HG03558 (cell line): ENCODE measurements at regions not wholly inside any gene's neighbourhood (a gene's known extent, or its start where the extent isn't known, plus 50 kb on each side); places are given as distances from the start of the nearest gene placed in this dataset.
A peak's percentile ranks its signal among the peaks of the same experiment; 100 is the strongest.

Experiments
- ATAC-seq: cut with Tn5 transposase; IDR thresholded peaks from one replicate; pipeline ENCODE4 v1.9.1; 2021; ENCODE audit warnings: moderate number of reproducible peaks; ENCODE audit not compliant: unreplicated experiment; ENCODE audit errors: extremely low read depth

DNA sequence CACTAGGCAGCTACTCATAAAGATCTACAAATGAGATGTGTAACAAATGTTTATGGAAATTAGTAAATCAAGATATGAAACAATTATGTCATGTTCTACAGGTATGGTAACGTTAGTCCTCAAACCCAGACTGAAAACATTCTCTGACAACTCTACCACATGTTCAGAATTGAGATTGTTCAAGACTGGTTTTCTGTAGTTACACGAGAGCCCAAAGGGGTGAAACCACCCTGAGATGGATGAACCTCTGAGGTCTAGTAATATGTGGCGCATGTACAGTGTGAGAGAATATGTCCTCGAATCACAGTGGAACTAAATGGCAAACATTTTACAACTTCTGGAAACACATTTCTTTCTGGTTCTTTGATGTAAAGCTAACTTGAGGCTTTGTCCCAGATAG lies 614.3 kb downstream of the ZEB2 start:
- no peak for ATAC-seq

DNA sequence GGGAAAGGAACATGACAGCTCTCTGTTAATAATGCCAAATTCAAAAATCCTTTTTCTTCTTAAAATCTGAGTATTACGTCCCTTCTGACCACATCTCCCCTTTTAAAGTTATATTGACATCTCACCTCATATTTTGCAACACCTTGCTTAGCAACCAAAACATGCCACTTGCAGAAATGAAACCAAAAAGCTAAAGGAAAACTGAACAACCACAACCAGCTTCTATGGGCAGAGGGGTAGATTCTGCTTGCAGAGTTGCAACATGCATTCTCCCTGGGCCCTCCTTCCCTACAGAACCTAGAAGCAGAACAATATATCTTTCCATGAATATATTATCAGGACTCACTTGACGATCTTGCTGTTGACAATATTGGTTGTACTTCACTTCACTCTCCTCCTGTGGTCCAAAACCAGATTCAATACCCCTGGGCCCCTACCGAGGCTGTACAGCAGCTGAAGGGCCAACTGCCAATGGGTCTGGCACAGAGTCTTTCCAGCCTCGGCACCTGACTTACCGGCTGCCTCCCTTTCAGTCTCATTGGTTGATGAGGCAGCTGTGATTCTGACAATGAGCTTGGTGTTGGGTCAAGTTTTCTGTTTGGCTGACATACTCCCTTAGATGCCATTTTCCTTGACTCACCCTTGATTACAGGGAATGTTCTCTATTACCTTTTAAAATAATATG lies 616.6 kb downstream of the ZEB2 start:
- no peak for ATAC-seq

DNA sequence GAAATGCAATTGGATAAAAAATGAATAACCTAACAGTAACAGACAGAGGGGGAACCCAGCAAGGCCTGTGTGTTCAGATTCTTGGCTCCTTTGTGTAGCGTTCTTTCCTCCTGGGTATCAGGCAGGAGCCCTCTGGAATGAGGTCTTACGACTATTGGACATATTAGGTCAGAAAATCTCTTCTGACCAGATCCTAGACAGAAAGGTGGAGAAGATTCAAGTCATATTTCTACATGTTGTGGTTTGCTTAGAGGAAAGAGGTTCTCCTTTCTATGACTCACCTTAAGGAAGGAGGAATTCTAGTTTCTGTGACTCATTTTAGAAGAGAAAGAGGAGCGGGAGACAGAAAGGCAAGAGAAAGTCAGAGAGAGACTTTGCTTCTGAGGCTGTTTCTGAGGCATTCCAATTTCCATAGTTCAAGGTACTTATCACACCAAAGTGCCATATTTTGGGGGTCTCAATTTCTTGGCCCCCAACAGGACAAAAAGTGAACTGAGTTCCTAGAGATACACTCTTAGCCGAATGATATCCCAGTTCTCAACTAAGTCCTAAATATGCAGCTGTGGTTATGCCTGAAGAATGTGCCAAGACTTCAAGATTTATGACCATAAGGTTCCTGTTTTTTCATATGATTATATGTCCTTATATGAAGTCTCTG lies 618.6 kb downstream of the ZEB2 start:
- ATAC-seq = peak; percentile 65

DNA sequence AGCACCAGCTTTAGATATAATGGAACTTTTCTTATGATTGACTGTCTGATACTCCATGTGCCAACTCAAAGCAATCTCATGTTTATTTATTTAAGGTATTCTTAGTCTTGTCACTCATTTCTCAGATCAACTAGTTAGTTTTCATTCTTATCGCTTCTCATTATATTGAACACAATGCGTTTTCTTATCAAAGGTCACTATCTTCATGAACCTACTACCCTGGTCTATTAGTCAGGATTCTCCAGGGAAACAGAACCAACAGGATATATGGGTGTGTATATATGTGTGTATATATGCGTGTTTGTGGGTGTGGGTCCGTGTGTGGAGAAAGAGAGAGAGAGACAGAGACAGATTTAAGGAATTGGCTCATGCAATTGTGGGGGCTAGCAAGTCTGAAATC lies 619.9 kb downstream of the ZEB2 start:
- ATAC-seq = no peak

DNA sequence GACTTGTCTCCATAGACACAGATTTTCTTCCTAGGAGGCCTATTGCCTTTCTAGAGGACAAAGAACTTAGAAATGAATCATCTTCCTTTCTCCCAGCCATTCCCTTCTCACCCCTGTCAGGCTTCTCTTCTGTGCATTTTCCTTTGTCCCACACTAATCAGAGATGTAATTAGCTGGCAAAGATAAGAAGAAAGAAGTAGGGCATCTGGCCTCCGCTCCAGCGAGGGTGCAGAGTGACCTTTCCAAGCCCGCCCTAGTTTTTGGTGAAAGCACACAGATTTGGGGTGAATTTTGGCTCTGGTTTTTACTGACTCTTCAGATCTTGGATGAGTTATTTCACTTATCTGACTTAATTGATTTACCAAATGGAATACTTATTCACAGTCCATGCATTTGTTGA lies 626.5 kb downstream of the ZEB2 start:
- ATAC-seq = no peak

DNA sequence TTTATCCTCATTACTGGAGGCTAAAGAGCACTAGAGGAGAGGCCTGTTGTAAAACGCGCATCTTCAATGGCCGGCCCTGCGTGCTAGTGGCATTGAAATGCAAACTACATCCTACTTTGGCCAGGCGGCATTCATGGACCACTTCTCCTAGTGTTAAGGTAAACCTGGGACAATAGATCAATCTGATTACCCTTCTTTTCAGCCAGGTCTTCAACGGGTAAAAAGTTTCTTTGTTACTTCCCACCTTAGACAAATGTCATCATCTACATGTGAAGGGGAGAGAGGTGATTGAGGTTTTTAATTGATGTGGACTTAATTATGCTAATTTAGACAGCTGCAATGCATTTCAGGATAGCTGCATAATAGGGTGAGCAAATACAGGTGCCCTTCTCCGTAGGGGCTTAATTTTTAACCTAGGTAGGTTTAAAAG lies 628.0 kb downstream of the ZEB2 start:
- no peak for ATAC-seq

DNA sequence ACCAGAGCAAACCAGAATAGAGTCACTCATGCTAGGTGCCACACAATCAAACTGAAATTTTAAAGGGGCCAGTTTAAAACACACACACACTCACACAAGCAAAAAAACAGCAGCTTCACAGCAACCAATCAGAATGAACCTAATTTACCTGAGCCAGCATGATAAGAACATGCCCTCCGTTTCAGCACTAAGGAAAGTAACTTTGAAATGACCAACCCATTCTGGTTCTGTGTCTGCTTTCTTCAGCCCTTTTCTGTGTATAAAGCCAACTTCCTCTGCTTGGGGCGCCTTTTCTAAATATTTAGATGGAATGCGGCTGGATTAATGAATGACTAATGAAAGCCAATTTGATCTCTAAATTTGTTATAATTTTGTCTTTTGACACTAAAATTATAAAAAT lies 629.1 kb downstream of the ZEB2 start:
- no peak for ATAC-seq

DNA sequence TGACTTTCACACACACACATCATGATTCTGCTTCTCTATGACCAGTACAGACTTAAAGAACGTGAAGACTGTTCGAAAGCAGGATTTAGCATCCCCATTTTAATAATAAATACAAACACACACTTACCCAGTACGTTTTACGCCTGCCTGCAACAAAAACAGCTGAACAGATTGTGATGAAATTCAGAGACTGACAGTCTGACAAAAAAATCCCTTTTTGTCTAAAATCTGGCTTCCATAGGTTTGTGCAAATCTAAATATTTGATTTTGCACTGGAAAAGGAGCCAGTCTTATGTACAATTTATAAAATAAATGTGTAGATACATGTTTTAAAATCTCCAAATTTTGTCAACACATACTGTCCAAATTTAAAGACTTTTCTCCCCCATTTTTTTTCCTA lies 630.7 kb downstream of the ZEB2 start:
- ATAC-seq = no peak

DNA sequence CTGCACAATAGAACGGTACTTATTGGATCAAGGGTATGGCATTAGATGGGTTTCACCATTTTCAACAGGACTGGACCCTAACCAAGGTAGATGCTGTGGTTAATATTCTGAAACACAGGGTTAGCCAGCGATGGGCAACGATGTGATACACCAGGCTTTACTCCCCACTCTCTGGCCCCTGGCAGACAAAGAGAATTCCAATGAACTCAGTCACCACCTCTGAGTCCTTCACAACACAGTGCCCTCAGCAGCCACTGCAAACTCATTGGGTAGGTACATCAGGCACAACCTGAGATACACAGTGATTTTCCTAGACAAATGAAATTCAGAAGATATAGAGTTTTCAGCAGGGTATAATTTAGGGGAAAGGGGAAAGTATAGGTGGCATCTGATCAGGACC lies 634.5 kb downstream of the ZEB2 start:
- ATAC-seq = no peak

DNA sequence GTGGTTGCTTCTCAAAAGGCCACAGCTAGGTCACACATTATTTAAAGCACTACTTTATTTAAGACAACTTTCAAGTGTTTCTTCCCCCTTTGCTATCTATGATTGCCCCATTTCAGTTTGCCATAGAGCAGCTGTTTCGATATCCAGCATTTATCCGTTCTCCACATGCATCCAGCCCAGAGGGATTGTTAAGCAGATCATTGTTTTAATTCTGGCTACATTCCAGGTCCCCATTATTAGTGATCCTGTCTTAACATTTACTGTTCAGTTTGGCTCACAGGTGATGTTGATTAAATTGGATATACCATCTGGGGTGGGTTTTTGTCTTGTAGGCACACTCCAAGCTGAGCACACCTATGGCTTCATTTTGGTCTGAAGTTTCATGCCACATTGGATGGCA lies 638.7 kb downstream of the ZEB2 start:
- ATAC-seq = no peak

DNA sequence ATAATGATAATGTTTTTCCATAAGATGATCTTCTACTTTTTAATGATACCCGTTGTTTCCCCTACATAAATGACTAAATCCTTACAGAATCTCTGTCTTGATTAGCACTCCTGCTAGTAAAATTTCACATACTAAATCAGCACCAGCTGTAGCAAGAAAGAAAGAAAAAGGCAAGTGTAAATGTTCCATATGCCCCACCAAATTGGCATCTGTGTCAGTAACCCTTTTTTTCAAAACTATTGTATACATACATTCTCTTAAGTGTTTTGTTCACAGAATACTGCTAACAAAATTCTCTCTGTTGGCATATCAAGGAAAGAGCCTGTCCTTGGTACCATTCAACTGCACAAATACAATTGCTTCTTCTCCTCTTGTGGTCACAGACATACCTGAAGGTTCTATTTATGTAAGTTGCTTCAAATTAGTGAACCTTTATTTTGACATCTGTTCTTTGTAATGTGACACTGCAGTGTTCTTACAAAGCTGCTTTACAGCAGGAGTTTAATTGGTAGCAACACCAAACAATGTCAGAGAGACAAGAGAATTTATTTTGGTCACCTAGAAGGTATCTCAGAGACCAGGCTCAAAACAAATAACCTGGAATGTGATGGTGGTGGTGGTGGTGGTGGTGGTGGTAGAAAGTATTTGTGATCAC lies 641.9 kb downstream of the ZEB2 start:
- no peak for ATAC-seq

DNA sequence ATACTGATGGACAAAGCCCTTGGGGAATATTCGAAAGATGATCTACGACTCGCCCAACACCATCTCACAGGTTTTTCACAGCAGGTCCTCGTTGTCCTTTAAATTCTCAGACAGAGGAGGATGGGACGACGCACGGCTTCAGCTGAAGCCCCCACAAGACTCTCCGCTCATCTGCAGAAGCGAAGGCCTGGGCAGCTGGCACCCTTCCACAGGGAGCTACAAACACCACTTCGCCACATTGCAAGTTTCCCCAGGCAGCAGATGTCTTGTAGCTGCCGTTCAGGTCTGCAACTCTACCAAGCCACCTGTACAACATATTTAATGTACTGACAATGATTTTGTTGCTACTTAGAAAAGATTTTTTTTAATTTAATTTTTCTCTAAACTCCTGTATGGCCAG lies 642.9 kb downstream of the ZEB2 start:
- ATAC-seq = no peak

DNA sequence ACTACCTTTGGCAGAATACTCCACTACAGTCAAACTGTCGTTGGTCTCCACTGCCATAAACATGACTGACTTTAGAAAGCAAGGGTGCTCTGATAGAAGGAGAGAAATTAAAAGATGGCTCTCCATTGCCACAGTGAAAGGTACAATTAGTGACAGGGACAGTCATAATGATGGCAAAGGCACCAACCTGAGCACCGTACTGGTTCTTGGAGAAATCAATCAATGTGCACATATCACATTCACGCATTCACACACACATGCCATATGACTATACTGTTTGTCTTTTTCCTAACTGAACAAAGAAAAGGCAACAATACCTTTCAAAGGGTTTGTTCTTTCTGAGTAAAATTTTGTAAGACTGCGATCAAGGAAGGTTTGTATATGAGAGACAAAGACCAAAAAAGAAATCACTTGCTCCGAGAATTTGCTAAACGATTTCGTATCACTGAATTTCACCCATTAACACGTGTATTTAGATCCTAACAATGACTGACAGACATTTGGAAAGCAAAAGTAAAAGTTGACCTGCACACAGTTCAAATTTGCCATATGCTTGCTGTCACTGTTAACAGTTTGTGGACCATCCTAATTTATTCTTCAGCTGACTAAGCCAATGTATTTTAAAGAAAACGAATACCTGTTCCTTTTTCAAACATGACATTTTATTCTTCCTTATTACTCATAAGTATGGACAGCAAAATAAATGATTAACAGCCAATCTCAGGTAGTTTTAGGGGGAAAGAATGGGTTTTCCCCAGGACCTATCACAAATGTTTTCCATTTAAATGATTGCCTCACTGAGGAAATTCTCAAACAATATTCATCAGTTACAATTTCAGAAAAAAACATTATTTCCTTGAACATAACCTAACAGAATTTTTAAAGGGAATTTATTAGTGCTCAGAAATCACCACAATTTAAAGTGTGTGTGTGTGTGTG lies 644.4 kb downstream of the ZEB2 start:
- ATAC-seq = no peak

DNA sequence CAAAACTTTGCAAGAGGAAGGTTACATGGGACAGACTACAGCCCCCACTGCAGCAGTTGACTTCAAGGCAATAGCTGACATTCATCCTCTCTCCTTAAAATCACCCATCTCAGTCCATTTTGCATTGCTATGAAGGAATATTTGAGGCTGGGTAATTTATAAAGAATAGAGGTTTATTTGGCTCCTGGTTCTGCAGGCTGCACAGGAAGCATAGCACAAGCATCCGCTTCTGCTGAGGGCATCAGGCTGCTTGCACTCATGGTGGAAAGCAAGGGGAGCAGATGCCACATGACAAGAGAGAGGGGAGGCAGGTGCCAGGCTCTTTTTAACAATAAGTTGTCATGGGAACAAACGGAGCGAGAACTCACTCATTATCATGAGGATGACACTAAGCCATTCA lies 646.0 kb downstream of the ZEB2 start:
- no peak for ATAC-seq

DNA sequence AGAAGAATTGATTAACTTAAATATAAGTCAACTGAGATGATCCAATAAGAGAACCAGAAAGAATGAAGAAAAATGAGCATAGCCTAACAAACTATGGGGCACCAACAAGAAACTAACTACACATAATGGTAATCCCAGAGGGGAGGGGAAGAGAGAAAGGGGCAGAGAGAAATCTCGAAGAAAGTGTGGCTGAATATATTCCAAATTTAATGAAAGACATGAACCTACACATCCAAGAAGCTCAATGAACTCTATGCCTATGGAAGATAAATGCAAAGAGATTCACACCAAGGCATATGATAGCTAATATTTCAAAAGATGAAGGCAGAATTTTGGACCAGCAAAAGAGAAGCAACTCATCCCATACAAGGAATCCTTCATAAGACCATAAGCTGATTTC lies 649.2 kb downstream of the ZEB2 start:
- ATAC-seq = no peak

DNA sequence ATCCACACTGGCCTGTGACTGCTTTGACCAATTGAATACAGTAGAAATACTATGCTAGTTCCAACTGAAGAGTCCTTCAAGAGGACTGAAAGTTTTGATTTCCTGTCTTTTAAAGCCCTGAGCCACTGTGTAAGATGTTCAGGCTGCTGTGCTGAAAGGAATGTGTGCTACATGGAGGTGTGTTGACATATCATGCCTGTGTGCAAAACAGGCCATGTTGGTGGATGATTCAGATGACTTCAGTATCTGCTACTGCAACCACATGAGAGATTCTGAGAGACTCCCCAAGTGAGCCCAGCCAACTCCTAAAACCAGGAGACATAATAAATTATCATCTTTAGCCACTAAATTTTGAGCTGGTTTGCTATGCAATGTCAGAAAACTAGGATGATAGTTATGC lies 662.9 kb downstream of the ZEB2 start:
- no peak for ATAC-seq

DNA sequence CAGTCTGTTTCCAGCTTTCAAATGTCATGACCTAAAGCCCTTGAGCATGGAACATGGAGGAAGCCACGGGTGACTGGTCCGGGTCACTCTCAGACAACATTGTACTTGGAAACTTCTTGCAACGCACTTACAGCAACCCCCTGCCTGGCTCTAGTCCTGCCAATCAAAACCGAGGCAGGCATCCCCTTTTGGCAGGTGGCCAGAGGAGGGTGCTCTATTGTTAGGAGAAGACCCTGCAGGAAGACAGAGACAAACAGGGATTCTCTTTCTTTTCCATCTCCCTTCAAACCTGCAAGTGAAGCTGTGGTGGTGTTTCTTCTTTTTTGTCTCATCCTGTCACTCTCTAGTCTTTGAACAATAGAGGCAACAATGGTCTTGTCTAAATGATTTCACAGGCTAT lies 667.2 kb downstream of the ZEB2 start:
- ATAC-seq = no peak

DNA sequence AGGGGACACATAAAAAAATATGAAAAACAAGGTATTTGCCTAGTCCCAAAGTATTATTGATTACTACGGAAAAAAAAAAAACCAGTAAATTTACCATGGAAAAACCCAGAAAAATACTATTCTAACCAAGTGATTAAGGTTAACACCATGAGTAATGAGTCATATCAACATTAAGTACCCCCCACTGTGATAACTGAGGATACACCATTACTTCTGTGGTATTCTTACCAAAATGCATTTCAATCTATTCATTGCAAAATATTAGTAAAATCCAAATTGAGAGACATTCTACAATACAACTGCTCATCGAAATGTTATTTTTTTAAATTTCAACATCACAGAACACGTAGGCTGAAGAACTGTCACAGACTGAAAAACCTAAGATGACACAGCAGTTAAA lies 669.8 kb downstream of the ZEB2 start:
- ATAC-seq = no peak

DNA sequence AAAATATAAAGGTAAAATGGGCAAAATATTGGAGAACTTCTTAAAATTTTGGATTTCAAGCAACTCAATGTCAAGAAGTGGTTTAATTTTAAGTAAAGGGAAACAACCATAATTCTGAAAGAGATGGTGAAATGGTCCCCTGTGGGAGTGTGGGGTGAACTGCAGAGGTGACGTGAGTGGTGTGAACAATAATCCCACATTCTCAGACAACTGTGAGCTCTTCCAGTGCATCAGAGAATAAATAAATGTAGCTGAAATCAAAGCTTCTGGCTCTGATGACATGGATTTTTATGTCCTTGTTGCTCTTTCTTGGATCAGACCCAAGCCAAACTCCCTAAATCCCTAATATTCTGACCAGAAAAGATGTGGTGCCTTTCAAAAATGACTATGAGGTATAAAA lies 672.7 kb downstream of the ZEB2 start:
- ATAC-seq = no peak

DNA sequence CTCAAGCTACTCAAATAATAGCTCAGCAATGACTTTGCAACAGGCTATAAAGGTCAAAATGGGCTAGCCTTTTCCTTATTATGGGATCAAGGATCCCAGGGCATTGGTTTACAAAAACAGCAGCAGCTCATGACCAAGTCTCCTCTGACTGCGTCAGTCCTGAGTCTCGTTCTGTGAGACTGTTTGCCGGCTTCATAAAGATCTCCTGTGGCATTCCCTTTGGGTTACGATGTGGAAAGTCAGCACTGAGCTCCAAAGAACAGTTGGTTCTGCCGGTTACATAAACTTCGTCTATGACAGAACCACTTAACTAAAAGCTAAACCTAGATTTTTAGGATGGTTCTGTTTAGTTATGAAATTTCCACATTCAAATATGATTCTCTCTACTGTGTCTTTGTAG lies 674.9 kb downstream of the ZEB2 start:
- ATAC-seq = no peak

DNA sequence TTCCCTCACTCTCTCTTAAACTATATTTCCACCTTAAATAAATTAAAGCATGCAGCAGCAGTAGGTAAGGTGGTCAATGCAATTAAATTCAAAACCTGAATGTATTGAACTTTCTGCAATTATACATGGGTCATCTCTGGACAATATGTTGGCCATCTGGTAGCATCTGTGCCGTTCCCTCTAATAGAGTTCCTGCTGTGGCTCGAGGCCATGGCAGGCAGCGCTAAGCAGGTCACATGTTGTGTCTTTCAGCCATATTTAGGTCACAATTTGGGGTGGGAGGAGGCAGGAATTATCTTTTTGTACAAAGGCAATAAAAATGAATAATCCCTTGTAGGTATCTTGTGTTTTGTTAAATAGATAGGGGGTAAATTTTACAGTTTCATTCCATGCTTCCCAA lies 676.2 kb downstream of the ZEB2 start:
- ATAC-seq = no peak
